Epithelial cell of proximal tubule (primary cell): ENCODE measurements at regions not wholly inside any gene's neighbourhood (a gene's known extent, or its start where the extent isn't known, plus 50 kb on each side); places are given as distances from the start of the nearest gene placed in this dataset.
"Not testable (repeated sequence)": the region's sequence is repeated elsewhere in the genome, so short reads cannot be mapped to it uniquely, and the experiment has no call there.

Experiments
- DNase-seq: peaks from one replicate; pipeline ENCODE4 v3.0.0-alpha.2; 2011; ENCODE audit warnings: low read depth
- H3K4me3 ChIP-seq: 2 replicates; pipeline ENCODE4 v1.5.1; 2011; ENCODE audit warnings: low read depth, mild to moderate bottlenecking, low read length
- CTCF ChIP-seq: conservative IDR thresholded peaks from 2 replicates; pipeline ENCODE4 v1.5.1; 2012; ENCODE audit warnings: low read depth, mild to moderate bottlenecking, low read length

- TF ChIP-seq CTCF = no peak
- DNase-seq = no peak
- H3K4me3 ChIP-seq = no peak overlapping the region
These were observed 491.1 kb downstream of the BRINP3 start for GRCh38 chr1:189986516-189986915.

GRCh38 chr1:189987509-189987908, 490.2 kb downstream of the BRINP3 start:
- DNase-seq = no peak
- TF ChIP-seq CTCF = no peak
- no peak overlapping the region for H3K4me3 ChIP-seq

GRCh38 chr1:189992856-189993255, 484.8 kb downstream of the BRINP3 start:
- no peak overlapping the region for H3K4me3 ChIP-seq
- no peak for TF ChIP-seq CTCF
- DNase-seq = no peak

GRCh38 chr1:190000365-190000872, 477.2 kb downstream of the BRINP3 start:
- DNase-seq = no peak
- no peak for TF ChIP-seq CTCF
- H3K4me3 ChIP-seq = no peak overlapping the region

- no peak overlapping the region for H3K4me3 ChIP-seq
- no peak for TF ChIP-seq CTCF
- no peak for DNase-seq
These were observed 476.5 kb downstream of the BRINP3 start for GRCh38 chr1:190001187-190001586.

GRCh38 chr1:190003376-190003775, 474.3 kb downstream of the BRINP3 start:
- no peak for TF ChIP-seq CTCF
- no peak overlapping the region for H3K4me3 ChIP-seq
- DNase-seq = no peak

- no peak for TF ChIP-seq CTCF
- DNase-seq = no peak
- no peak overlapping the region for H3K4me3 ChIP-seq
These were observed 466.1 kb downstream of the BRINP3 start for GRCh38 chr1:190011585-190011984.

GRCh38 chr1:190019151-190019550, 458.5 kb downstream of the BRINP3 start:
- not testable (repeated sequence) for DNase-seq, H3K4me3 ChIP-seq
